Stimulated activated memory B cell treated with anti-CD40 and anti-IgM and Interleukin-4, amounts not matched to agents 10 μg/mL and 1 μg/mL and 100 μg/mL, for 72 hours (primary cell): ENCODE measurements at regions not wholly inside any gene's neighbourhood (a gene's known extent, or its start where the extent isn't known, plus 50 kb on each side); places are given as distances from the start of the nearest gene placed in this dataset.
"Not testable (repeated sequence)": the region's sequence is repeated elsewhere in the genome, so short reads cannot be mapped to it uniquely, and the experiment has no call there.

ENCODE experiments used
- ATAC-seq: fragments of 150-1000 bp; cut with Tn5 transposase; 2 replicates; pipeline ENCODE4 v1.10.0; 2021
- H3K27ac Mint-ChIP-seq: one replicate; pipeline ENCODE4 v1.8.0; 2022; ENCODE audit warnings: mild to moderate bottlenecking, mixed read lengths
- H3K27me3 Mint-ChIP-seq: one replicate; pipeline ENCODE4 v1.8.0; 2022; ENCODE audit warnings: mixed read lengths
- H3K36me3 Mint-ChIP-seq: one replicate; pipeline ENCODE4 v1.8.0; 2022; ENCODE audit warnings: mixed read lengths
- H3K4me1 Mint-ChIP-seq: one replicate; pipeline ENCODE4 v1.8.0; 2022; ENCODE audit warnings: mixed read lengths
- H3K4me3 Mint-ChIP-seq: one replicate; pipeline ENCODE4 v1.8.0; 2022; ENCODE audit warnings: mild to moderate bottlenecking, moderate library complexity, mixed read lengths
- H3K9me3 Mint-ChIP-seq: one replicate; pipeline ENCODE4 v1.8.0; 2022; ENCODE audit warnings: mixed read lengths

DNA sequence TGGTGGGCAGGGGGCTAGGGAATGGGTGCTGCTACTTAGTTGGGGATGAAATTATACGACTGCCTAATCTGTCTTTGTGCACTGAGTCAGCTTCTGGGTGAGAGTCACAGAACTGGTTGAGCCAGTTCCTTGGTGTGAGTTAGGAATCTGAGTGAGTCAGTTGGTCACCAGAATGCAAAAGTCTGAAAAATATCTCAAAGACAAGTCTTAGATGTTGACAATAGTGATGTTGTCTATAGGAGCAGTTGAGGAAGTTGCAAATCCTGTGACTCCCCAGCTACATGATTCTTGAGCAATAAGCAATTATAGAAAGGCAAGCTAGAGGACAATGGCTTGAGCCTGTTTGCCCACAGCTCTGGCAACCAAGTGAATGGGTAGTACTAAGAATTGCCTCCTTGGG, 399.2 kb downstream of the CNTNAP4 start:
- no peak overlapping the region for H3K27ac Mint-ChIP-seq
- ATAC-seq, result no peak

DNA sequence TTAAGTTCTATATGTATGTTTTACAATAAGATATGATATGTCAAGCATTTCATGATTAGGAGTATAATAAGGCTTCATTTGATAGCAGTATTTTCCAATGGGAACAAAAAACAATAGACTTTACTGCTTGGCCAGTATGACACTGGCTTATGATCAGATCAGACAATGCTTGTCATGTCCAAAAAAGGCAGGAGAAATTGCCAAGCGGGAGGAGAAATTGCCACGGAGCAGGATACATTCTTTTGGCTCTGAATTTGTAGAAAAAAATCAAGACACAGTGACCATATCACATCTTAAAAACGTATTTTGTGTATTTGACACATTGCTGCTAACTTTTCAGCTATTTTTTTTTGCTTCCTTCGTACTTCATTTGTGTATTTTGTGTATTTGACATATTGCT, 404.1 kb downstream of the CNTNAP4 start:
- H3K4me3 Mint-ChIP-seq, result no peak overlapping the region
- no peaks in the 10 kb centered on the region for H3K4me1 Mint-ChIP-seq
- peaks cover 3% of the 10 kb centered on the region for H3K9me3 Mint-ChIP-seq
- ATAC-seq, result no peak
- H3K36me3 Mint-ChIP-seq, result no peaks in the 10 kb centered on the region
- no peak overlapping the region for H3K27ac Mint-ChIP-seq
- no peaks in the 10 kb centered on the region for H3K27me3 Mint-ChIP-seq

More for the DNA sequence above, 399.2 kb downstream of the CNTNAP4 start:
- Mint-ChIP-seq H3K4me3 (no peak overlapping the region), H3K36me3 (no peaks in the 10 kb centered on the region), H3K9me3 (peaks cover 3% of the 10 kb centered on the region), H3K4me1 (no peaks in the 10 kb centered on the region), H3K27me3 (no peaks in the 10 kb centered on the region)

DNA sequence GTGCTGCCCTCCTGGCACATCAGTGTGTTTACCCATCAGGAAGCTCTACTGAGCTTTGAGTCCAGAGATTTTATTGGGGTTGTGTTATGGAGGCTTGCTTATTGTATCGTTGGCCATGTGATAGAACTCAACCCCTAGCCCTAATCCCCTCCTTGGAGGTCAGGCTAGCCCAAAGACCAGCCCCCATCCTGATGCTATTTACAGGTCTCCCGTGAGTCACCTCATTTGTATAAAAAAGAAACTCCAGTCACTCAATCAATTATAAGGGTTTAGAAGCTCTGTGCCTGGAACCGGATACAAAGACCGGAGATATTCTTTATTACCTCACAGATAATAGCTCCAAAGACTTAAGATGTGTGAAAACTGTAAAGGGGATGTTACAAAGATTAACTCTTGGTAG, 405.9 kb downstream of the CNTNAP4 start:
- no peaks in the 10 kb centered on the region for H3K27me3 Mint-ChIP-seq

DNA sequence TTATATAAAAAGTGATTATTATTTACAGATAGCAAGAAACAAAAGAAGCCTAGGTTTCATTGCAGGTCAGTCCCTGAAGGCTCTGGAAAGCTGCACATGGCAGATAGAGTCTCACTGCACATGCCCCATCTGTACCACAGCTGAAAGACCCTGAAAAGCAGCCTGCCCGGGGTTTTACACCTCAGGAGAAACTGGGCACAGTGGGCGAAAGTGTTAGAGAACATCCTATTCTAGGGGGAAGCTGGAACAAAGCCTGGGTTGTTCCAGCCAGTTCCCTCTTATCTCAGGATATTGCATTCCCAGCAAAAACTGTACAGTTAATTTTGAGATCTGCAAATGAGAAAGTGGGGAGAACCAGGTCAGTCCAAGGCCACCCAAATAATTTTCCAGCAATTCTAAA, 419.7 kb downstream of the CNTNAP4 start:
- no peak for ATAC-seq
- Mint-ChIP-seq H3K27ac (no peak overlapping the region), H3K9me3 (no peaks in the 10 kb centered on the region), H3K27me3 (no peaks in the 10 kb centered on the region), H3K4me1 (no peaks in the 10 kb centered on the region), H3K36me3 (no peaks in the 10 kb centered on the region), H3K4me3 (no peak overlapping the region)

More for the DNA sequence above, 405.9 kb downstream of the CNTNAP4 start:
- Mint-ChIP-seq H3K9me3 (peaks cover 3% of the 10 kb centered on the region), H3K36me3 (no peaks in the 10 kb centered on the region), H3K4me1 (no peaks in the 10 kb centered on the region), H3K4me3 (no peak overlapping the region), H3K27ac (no peak overlapping the region)
- ATAC-seq, result no peak

DNA sequence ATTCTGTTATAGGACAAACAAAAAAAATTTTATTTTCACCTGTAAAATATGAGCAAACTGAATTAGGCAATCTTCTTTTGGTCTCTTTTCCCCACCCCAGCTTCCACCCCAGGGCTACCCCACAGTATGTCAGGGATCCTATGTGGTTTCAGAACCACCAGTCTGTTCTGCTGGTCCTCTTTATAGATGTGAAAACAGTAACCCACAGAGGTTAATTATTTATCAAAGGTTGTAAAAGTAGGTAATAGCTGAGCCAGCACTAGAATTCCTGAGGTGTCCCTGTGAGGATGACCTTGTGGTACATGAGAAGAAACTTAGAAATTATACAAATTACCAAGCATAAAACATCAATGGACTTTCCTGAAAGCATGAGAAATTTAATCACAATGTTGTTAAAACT, 428.7 kb downstream of the CNTNAP4 start:
- Mint-ChIP-seq H3K36me3 (no peaks in the 10 kb centered on the region), H3K27me3 (no peaks in the 10 kb centered on the region), H3K4me3 (no peak overlapping the region), H3K4me1 (no peaks in the 10 kb centered on the region), H3K9me3 (no peaks in the 10 kb centered on the region), H3K27ac (no peak overlapping the region)
- ATAC-seq, result no peak

DNA sequence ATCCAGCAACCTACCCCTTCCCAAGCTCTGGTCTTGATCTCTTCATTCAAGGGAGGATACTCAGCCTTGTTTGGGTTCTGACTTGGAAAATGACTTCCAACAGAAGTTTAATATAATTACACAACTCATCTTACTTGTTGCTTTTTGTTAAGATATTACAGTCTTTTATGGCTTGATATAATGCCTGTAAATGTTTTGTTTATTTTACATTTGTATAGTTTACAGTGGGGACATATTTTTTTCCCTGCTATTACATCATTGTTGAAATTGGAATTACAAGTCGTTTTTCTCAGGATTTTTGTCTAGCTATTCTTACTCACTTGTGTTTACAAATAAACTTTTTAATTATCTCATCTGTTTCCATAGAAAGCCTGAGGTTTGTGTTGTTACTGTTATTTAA, 436.0 kb downstream of the CNTNAP4 start:
- no peaks in the 10 kb centered on the region for H3K27me3 Mint-ChIP-seq
- no peak for ATAC-seq
- peaks cover 6% of the 10 kb centered on the region for H3K9me3 Mint-ChIP-seq
- H3K4me3 Mint-ChIP-seq, result no peak overlapping the region
- no peaks in the 10 kb centered on the region for H3K36me3 Mint-ChIP-seq
- H3K27ac Mint-ChIP-seq, result no peak overlapping the region
- no peaks in the 10 kb centered on the region for H3K4me1 Mint-ChIP-seq

DNA sequence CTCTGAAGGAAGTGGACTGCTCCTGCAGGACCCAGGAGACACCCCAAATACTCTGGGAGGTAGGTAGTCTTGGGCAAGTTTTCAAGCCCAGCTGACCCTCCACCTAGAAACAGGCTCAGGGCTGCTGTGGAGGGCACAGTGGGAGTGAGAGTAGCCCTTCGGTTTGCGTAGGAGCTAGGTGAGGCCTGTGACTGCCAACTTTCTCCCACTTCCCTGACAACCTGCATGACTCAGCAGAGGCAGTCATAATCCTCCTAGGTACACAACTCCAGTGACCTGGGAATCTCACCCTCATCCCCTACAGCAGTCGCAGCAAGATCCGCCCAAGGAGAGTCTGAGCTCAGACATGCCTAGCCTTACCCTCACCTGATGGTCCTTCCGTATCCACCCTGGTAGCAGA, 439.1 kb downstream of the CNTNAP4 start:
- not testable (repeated sequence) for H3K9me3 Mint-ChIP-seq, ATAC-seq, H3K4me3 Mint-ChIP-seq, H3K36me3 Mint-ChIP-seq, H3K4me1 Mint-ChIP-seq, H3K27me3 Mint-ChIP-seq, H3K27ac Mint-ChIP-seq

DNA sequence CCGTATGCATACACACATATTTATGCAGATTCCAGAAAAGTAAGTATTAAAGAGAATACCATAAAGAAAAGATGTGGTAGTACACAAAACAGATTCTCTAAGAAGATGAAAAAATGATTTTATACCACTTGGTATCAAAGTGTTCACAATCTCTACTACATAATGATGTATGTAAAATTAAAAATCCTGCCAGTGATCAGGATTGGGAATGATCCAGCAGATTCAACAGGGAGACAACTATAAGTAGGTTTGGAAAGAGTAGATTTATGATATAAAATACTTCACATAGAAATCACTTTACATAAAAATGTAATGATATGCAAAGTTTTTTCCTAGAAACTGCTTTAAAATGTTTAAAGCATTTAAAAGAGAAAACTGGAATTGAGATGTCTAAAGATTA, 447.0 kb downstream of the CNTNAP4 start:
- Mint-ChIP-seq H3K27ac (no peak overlapping the region), H3K4me3 (no peak overlapping the region), H3K27me3 (no peaks in the 10 kb centered on the region), H3K4me1 (no peaks in the 10 kb centered on the region), H3K9me3 (no peaks in the 10 kb centered on the region), H3K36me3 (no peaks in the 10 kb centered on the region)
- ATAC-seq, result no peak

DNA sequence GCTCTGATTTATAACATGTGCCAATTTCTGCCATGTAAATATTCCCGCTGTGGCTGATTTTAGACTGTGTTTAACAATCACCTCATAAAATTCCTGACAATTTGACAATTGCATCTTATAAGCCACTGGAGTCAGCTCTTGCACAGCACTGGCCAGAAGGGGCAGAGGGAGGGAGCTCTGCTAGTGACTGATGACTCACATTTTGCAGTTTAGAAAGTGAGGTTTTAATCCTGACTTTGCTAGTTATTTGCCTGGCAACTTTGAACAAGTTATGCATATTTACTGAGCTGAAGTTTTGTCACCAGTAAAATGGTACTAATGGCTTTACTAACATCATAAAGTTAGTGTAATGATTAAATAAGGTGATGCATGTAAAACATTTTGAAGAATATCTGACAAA, 452.3 kb downstream of the CNTNAP4 start:
- Mint-ChIP-seq H3K4me1 (no peaks in the 10 kb centered on the region), H3K9me3 (no peaks in the 10 kb centered on the region), H3K4me3 (no peak overlapping the region), H3K27me3 (no peaks in the 10 kb centered on the region), H3K27ac (no peak overlapping the region), H3K36me3 (no peaks in the 10 kb centered on the region)
- no peak for ATAC-seq

DNA sequence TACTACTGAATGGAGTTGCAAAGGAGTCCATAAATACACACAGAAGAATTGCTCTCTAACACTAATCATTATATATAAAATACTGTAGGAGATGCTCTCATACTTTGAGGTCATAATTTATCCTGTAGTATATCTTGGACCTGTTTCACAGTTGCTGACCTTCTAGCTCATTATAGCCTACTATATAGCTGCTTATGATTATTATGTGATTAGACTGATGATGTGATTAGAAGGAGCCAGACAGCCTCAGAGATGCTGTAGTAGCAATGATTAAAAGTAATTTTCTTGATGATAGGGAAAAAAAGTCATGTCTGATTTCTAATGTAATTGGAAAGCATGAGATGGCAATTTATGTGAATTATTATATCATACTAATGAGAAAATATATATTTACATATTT, 455.7 kb downstream of the CNTNAP4 start:
- Mint-ChIP-seq H3K9me3 (no peaks in the 10 kb centered on the region), H3K27me3 (no peaks in the 10 kb centered on the region), H3K36me3 (no peaks in the 10 kb centered on the region), H3K4me1 (no peaks in the 10 kb centered on the region), H3K27ac (no peak overlapping the region), H3K4me3 (no peak overlapping the region)
- no peak for ATAC-seq

DNA sequence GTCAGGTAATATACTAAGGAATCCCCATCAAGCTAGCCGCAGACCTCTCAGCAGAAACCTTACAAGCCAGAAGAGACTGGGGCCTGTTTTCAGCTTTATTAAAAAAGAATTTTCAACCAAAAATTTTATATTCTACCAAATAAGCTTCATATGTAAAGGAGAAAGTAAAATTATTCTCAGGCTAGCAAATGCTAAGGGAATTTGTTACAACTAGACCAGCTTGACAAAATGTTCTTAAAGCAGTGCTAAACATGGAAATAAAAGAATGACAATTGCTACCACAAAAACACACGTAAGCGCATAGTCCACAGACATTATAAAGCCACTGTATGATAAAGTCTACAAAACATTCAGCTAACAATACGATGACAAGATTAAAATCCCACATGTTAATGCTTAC, 449.4 kb upstream of the MON1B start:
- no peaks in the 10 kb centered on the region for H3K27me3 Mint-ChIP-seq
- H3K27ac Mint-ChIP-seq, result no peak overlapping the region
- H3K9me3 Mint-ChIP-seq, result peaks cover 23% of the 10 kb centered on the region
- H3K4me1 Mint-ChIP-seq, result no peaks in the 10 kb centered on the region
- H3K4me3 Mint-ChIP-seq, result no peak overlapping the region
- ATAC-seq, result no peak
- H3K36me3 Mint-ChIP-seq, result no peaks in the 10 kb centered on the region

DNA sequence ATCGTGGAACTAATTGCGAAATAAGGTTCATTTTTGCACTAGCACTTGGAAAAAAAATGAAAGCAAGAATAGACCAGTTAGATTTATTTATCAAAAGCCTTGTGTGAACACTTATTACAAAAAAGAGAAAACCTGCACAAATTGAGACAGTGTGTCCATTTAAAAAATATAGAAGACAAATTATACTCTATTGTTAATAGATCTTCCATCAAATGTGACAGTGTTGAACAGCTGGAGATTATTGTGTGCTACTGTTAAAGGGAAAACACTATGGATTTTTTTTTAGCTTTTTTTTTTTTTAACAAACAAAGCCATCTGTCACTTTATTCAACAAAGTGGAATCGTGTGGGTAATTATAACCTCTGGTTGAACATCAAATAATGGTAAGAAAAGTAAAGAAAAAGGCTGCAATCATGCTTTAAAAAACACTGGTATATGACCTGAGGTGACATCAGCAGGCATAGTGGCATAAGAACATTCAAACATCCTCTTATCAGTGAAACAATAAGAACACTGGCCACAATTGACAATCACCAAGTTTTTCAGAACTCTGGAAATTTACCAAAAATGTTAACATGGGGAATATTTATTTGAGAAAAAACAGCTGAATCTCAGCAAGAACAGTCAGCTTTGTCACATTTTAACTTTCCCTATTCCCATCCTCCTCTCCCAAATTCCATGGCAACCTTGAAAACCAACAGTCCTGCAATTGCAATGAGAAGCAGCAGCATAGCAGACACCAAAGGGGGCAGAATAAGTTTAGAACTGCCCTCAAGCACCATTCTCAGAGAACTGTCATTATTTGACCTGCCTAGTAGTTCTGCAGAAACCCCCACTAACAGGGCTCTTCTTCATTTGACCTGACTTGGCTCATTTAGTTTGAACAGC, 442.3 kb upstream of the MON1B start:
- no peaks in the 10 kb centered on the region for H3K36me3 Mint-ChIP-seq
- no peaks in the 10 kb centered on the region for H3K4me1 Mint-ChIP-seq
- no peak for ATAC-seq
- H3K9me3 Mint-ChIP-seq, result peaks cover 3% of the 10 kb centered on the region
- H3K27ac Mint-ChIP-seq, result no peak overlapping the region
- no peaks in the 10 kb centered on the region for H3K27me3 Mint-ChIP-seq
- H3K4me3 Mint-ChIP-seq, result no peak overlapping the region

DNA sequence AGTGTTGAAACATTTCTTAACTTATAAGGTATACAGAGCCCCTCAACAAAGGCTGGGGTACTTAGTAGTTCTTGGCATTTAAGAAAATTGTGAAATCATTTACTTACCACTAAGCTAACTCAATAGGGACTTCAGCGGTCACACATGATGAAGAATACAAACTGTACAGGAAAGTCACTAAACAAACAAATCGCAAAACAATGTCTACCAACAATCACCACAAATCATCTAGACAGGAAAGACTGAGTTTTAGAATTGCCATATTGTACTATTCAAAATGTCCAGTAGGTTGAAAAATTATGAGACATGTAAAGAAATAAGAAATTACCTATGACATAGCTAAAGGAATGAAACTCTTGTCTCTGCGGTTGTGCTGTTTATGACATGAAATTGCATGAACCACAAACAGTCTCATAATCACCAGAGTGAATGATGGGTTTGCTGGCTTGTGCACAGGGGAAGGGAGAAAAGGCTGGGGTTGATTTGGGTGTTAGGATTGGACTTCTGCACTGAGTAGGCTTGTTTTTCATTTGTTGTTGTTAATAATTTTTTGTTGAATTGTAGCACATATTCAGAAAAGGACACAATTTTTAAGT, 441.1 kb upstream of the MON1B start:
- no peak overlapping the region for H3K27ac Mint-ChIP-seq
- no peaks in the 10 kb centered on the region for H3K27me3 Mint-ChIP-seq
- H3K9me3 Mint-ChIP-seq, result peaks cover 3% of the 10 kb centered on the region
- H3K36me3 Mint-ChIP-seq, result no peaks in the 10 kb centered on the region
- no peak overlapping the region for H3K4me3 Mint-ChIP-seq
- no peak for ATAC-seq
- no peaks in the 10 kb centered on the region for H3K4me1 Mint-ChIP-seq

DNA sequence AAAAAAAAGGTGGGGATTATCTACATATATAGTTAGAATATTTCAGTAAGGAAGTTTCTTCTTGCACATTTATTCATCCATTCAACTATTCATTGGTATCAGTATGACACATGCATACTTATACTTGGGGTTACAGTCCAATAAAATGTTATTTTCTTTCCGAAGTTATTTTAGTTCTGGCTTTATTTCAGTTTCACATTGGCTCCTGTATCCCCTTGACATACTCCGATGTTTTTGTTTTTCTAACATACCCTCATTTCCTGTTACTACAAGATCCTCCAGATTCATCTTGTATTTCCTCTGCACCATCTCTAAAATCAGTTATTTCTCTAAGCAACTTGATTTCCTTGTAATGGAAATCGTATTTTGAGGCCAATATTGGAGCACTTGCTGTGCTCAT, 435.5 kb upstream of the MON1B start:
- Mint-ChIP-seq H3K9me3 (no peaks in the 10 kb centered on the region), H3K4me3 (no peak overlapping the region), H3K27me3 (no peaks in the 10 kb centered on the region), H3K4me1 (no peaks in the 10 kb centered on the region), H3K36me3 (no peaks in the 10 kb centered on the region), H3K27ac (no peak overlapping the region)
- ATAC-seq, result no peak

DNA sequence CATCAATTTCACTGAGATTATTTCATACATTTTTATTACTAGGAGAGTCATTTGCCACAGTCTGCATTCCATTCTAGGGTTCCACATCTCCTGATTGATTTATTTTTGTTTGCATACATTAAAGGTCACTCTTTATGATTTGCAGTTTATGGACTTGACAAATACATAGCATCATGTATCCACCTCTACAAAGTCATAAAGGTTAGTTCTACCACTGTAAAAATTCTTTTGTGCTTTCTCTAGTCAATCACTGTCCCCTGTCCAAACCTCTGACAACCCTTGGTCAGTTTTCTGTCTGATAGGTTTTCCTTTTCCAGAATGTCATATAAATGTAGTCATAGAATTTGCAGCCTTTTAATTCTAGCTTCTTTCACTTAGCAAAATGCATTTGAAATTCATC, 434.6 kb upstream of the MON1B start:
- Mint-ChIP-seq H3K36me3 (no peaks in the 10 kb centered on the region), H3K4me3 (no peak overlapping the region), H3K9me3 (peaks cover 3% of the 10 kb centered on the region), H3K27me3 (no peaks in the 10 kb centered on the region), H3K4me1 (no peaks in the 10 kb centered on the region), H3K27ac (no peak overlapping the region)
- no peak for ATAC-seq

DNA sequence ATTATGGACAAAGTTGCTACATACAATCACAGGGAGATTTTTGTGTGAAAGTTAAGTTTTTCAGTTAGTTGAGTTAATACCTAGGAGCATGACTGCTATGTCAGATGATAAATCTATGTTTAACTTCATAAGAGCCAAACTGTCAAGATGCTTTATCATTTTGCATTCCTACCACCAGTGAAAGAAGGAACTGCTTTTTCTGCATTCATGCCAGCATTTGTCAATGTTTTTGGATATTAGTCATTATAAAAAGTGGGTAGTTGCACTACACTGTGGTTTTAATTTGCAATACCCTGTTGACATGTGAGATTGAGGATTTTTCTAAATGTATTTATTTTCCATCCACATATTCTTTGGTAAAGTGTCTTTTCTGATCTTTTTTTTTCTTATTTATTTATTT, 434.0 kb upstream of the MON1B start:
- Mint-ChIP-seq H3K36me3 (no peaks in the 10 kb centered on the region), H3K27me3 (no peaks in the 10 kb centered on the region), H3K27ac (no peak overlapping the region), H3K9me3 (peaks cover 3% of the 10 kb centered on the region), H3K4me3 (no peak overlapping the region), H3K4me1 (no peaks in the 10 kb centered on the region)
- no peak for ATAC-seq
